Stimulated activated CD8-positive, alpha-beta memory T cell treated with anti-CD3 and anti-CD28 coated beads, Interleukin-2, amount 100 ng/mL, for 1 hour (primary cell): ENCODE measurements at regions not wholly inside any gene's neighbourhood (a gene's known extent, or its start where the extent isn't known, plus 50 kb on each side); places are given as distances from the start of the nearest gene placed in this dataset.
A peak's percentile ranks its signal among the peaks of the same experiment; 100 is the strongest.

Source experiments
- DNase-seq, 2 donors: peaks; one replicate each; pipeline ENCODE4 v3.0.0-alpha.2; 2020; ENCODE audit warnings: low read depth in 2 of 2

GRCh38 chr6:111985202-111985731 is 68.6 kb upstream of the CCN6 start:
- no peak for DNase-seq

- no peak for DNase-seq
These were observed 67.3 kb upstream of the CCN6 start for GRCh38 chr6:111986651-111987050.

DNA sequence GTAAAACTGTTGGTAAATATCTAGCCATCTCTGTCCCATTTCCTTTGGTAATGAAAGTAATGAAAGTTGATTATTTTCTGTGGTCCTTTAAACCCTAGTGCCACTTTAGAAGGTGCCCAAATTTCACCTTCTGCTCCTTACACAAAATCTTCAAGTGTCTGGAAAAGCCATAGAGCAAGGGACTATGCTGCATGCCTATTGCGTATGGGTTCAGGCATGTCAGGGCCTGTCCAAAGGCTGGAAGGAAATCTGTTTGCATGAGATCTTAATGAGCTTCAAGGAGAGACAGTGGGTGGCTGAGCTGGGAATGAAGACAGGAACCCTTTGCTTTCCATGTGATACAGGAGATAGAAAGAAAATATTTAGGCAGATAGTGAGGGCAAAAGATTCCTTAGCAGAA is 66.6 kb upstream of the CCN6 start:
- DNase-seq, result no peak

- no peak for DNase-seq
These were observed 65.0 kb upstream of the CCN6 start for GRCh38 chr6:111988926-111989325.

GRCh38 chr6:111989743-111990142 is 64.2 kb upstream of the CCN6 start:
- DNase-seq, result no peak

- no peak for DNase-seq
These were observed 63.7 kb upstream of the CCN6 start for GRCh38 chr6:111990214-111990613.

DNA sequence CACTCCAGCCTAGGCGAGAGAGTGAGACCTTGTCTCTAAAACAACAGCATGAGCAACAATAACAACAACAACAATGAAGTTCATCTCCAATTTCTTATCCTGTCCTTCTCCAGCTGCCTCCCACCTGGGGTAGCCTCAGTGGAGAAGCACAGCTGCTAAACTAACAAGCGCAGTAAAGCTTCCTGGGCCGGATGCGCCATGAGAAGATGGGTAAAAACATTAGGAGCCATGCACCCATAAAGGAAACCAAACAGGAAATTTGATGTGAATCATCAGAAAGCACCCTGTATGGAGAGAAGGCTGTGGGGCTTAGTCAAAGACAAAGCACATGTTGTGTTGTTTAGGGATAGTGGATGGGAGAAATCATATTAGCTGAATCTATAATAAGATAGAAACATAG is 61.1 kb upstream of the CCN6 start:
- no peak for DNase-seq

GRCh38 chr6:111993342-111993741 is 60.6 kb upstream of the CCN6 start:
- no peak for DNase-seq

DNA sequence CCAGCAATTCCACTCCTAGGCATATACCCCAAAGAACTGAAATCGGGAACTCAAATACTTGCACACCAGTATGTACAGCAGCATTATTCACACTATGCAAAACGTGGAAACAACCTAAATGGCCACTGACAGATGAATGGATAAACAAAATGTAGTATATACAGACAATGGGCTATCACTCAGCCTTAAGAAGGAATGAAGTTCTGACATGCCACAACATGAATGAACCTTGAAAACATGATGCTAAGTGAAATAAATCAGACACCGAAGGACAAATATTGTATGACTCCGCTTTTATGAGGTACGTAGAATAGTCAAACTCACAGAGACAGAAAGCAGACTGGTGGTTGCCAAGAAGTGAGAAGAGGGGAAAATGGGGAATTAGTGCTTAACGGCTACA is 59.1 kb upstream of the CCN6 start:
- no peak for DNase-seq

- DNase-seq, result no peak
These were observed 58.5 kb upstream of the CCN6 start for GRCh38 chr6:111995404-111995803.

DNA sequence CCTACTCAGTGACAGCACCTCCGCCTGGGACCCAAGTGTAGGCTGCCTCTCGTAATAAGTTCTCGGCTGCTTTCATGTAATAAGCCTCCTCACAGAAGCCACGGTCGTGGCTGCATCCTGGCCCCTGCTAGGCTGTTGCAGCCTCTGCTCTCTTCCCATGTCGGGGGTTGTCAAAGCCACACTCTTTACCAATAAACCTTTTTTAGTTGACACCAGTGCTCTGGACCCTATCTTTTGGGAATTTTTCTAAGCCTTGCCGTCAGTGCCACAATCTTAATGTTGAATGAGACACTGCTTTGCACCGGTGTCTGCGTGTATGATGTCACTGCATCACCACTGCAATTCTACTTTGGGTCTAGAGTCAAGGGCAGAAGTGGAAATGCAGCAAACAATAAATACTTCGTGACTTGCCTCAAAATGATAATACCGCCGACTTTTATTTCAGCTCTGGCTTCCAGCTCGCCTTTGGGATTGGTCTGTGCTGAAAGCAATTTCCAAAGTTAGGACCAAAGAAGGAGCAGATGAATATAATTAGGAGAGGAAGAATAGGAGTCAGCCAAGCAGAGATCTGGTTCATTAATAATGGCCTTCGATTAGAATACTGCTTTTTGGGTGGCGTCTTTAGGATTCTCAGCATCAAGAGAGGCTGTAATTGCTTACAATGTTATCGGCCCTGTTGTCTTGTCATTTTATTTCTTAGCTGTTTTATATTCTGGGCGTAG is 57.6 kb upstream of the CCN6 start:
- DNase-seq, result no peak

- DNase-seq, result peak; percentile 39 to 66
These were observed 56.6 kb upstream of the CCN6 start for GRCh38 chr6:111997078-111997852.

DNA sequence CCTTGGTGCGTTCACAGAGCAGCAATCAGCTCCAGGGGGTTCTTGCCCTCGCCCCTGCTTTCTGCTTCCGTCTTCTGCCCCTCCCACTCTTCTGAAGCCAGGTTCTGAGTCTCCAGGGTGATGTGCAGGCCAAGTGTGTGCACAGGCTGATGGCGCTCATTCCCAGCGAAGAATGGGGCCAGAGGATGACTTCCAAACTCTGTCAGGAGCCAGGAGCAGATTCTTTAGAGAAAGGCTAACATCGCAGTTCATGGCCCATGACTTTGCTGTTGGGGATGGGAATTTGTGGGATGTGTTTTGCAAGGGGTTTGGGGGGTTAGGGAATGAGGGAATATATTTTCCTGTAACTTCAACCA is 56.1 kb upstream of the CCN6 start:
- DNase-seq, result no peak

- DNase-seq, result no peak
These were observed 51.6 kb upstream of the CCN6 start for GRCh38 chr6:112002307-112002706.
